Thyroid gland (tissue), 4 donors: ENCODE measurements at regions not wholly inside any gene's neighbourhood (a gene's known extent, or its start where the extent isn't known, plus 50 kb on each side); places are given as distances from the start of the nearest gene placed in this dataset.

Source experiments
- POLR2A ChIP-seq, 2 donors: fragments of 450-650 bp; IDR thresholded peaks; one replicate each; pipeline ENCODE4 v1.6.1; 2017; ENCODE audit warnings: antibody characterized with exemption in 2 of 2, mild to moderate bottlenecking in 2 of 2, moderate library complexity in 1 of 2
- TF ChIP-seq, protein P1 (sequence below), 6 experiments: fragments of 200-600 bp in 3 of 6; fragments of 450-650 bp in 3 of 6; sonication (generic) in 3 of 6; IDR thresholded peaks; one replicate each; pipeline ENCODE4 v1.5.1; 2016 to 2019; ENCODE audit warnings: antibody characterized with exemption in 6 of 6, mild to moderate bottlenecking in 2 of 6, inconsistent platforms in 1 of 6, moderate library complexity in 1 of 6

DNA sequence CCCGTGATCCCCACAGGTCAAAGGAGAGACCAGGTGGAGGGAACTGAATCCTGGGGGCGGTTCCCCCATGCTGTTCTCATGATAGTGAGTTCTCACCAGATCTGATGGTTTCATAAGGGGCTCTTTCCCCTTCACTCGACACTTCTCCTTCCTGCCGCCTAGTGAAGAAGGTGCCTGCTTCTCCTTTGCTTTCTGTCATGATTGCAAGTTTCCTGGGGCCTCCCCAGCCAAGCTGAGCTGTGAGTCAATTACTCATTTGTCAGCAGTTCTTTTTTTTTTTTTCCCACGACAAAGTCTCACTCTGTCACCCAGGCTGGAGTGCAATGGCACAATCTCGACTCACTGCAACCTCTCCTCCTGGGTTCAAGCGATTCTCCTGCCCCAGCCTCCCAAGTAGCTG, 1530.4 kb downstream of the BRD1 start:
- TF ChIP-seq, protein P1, sequence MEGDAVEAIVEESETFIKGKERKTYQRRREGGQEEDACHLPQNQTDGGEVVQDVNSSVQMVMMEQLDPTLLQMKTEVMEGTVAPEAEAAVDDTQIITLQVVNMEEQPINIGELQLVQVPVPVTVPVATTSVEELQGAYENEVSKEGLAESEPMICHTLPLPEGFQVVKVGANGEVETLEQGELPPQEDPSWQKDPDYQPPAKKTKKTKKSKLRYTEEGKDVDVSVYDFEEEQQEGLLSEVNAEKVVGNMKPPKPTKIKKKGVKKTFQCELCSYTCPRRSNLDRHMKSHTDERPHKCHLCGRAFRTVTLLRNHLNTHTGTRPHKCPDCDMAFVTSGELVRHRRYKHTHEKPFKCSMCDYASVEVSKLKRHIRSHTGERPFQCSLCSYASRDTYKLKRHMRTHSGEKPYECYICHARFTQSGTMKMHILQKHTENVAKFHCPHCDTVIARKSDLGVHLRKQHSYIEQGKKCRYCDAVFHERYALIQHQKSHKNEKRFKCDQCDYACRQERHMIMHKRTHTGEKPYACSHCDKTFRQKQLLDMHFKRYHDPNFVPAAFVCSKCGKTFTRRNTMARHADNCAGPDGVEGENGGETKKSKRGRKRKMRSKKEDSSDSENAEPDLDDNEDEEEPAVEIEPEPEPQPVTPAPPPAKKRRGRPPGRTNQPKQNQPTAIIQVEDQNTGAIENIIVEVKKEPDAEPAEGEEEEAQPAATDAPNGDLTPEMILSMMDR (IDR thresholded peaks at IDR 0.05), result no peak
- no peak for TF ChIP-seq POLR2A (IDR thresholded peaks at IDR 0.05)
